Neural cell (in vitro differentiated cells): ENCODE measurements at regions not wholly inside any gene's neighbourhood (a gene's known extent, or its start where the extent isn't known, plus 50 kb on each side); places are given as distances from the start of the nearest gene placed in this dataset.

Source experiments
- H2AFZ ChIP-seq: fragments of 200-600, 300-800 bp; sonication (generic), shearing (Covaris generic); 2 replicates; pipeline ENCODE4 v1.6.0; 2014; ENCODE audit warnings: low read depth, mild to moderate bottlenecking, antibody characterized with exemption, low read length, moderate library complexity
- H3F3A ChIP-seq: fragments of 200-600 bp; shearing (Covaris generic); 2 replicates; pipeline ENCODE4 v1.6.1; 2016; ENCODE audit warnings: mild to moderate bottlenecking, moderate library complexity, mixed read lengths, antibody characterized with exemption, low read length; ENCODE audit not compliant: insufficient read depth, poor library complexity, severe bottlenecking
- H3K27ac ChIP-seq: fragments of 200-600, 300-800 bp; sonication (generic), shearing (Covaris generic); 2 replicates; pipeline ENCODE4 v1.5.1; 2014; ENCODE audit warnings: mild to moderate bottlenecking, low read length, moderate library complexity
- H3K27me3 ChIP-seq: fragments of 300-800, 200-600 bp; sonication (generic), shearing (Covaris generic); 2 replicates; pipeline ENCODE4 v1.6.0; 2014; ENCODE audit warnings: mild to moderate bottlenecking, low read depth, low read length, moderate library complexity; ENCODE audit not compliant: insufficient read depth
- H3K36me3 ChIP-seq: fragments of 300-800, 200-600 bp; sonication (generic), shearing (Covaris generic); 2 replicates; pipeline ENCODE4 v1.5.1; 2014; ENCODE audit warnings: mild to moderate bottlenecking, antibody characterized with exemption, low read length, moderate library complexity; ENCODE audit not compliant: insufficient read depth
- H3K4me2 ChIP-seq: fragments of 300-800, 200-600 bp; sonication (generic), shearing (Covaris generic); 2 replicates; pipeline ENCODE4 v1.6.0; 2014; ENCODE audit warnings: mild to moderate bottlenecking, low read length
- H3K4me3 ChIP-seq: fragments of 300-800, 200-600 bp; sonication (generic), shearing (Covaris generic); 2 replicates; pipeline ENCODE4 v1.5.1; 2014; ENCODE audit warnings: mild to moderate bottlenecking, low read length, moderate library complexity
- H3K79me2 ChIP-seq: fragments of 200-600 bp; shearing (Covaris generic); replicated peaks from 2 replicates; pipeline ENCODE4 v1.6.0; 2014; ENCODE audit warnings: mild to moderate bottlenecking, low read length, moderate library complexity; ENCODE audit not compliant: insufficient read depth
- H3K9ac ChIP-seq: fragments of 300-800, 200-600 bp; sonication (generic), shearing (Covaris generic); 2 replicates; pipeline ENCODE4 v1.6.1; 2016; ENCODE audit warnings: mild to moderate bottlenecking, low read length, mixed read lengths
- H3K9me2 ChIP-seq: fragments of 200-600 bp; shearing (Covaris generic); 2 replicates; pipeline ENCODE4 v1.6.1; 2016; ENCODE audit warnings: mild to moderate bottlenecking, low read length, mixed read lengths; ENCODE audit not compliant: insufficient read depth
- H3K9me3 ChIP-seq: fragments of 200-600, 300-800 bp; sonication (generic), shearing (Covaris generic); 2 replicates; pipeline ENCODE4 v1.6.1; 2016; ENCODE audit warnings: mild to moderate bottlenecking, mixed run types, low read length, moderate library complexity, mixed read lengths
- H4K20me1 ChIP-seq: fragments of 200-600 bp; shearing (Covaris generic); 2 replicates; pipeline ENCODE4 v1.6.1; 2016; ENCODE audit warnings: mild to moderate bottlenecking, mixed run types; ENCODE audit not compliant: insufficient read depth
- CTCF ChIP-seq: fragments of 450-650 bp; IDR thresholded peaks from 2 replicates; pipeline ENCODE4 v1.5.1; 2014; ENCODE audit warnings: antibody characterized with exemption, mild to moderate bottlenecking, moderate library complexity; ENCODE audit not compliant: poor library complexity, severe bottlenecking
- EP300 ChIP-seq: fragments of 450-650 bp; conservative IDR thresholded peaks from 2 replicates; pipeline ENCODE4 v1.6.1; 2014; ENCODE audit warnings: antibody characterized with exemption, mild to moderate bottlenecking, moderate library complexity; ENCODE audit not compliant: poor library complexity, severe bottlenecking
- EZH2 ChIP-seq: fragments of 200-600, 300-800 bp; shearing (Covaris generic), sonication (generic); IDR thresholded peaks from 2 replicates; pipeline ENCODE4 v1.6.1; 2014; ENCODE audit warnings: antibody characterized with exemption, low read length, borderline replicate concordance, mild to moderate bottlenecking; ENCODE audit not compliant: insufficient read depth, poor library complexity, severe bottlenecking
- MXI1 ChIP-seq: fragments of 450-650 bp; conservative IDR thresholded peaks from 2 replicates; pipeline ENCODE4 v1.6.1; 2014; ENCODE audit warnings: antibody characterized with exemption, mild to moderate bottlenecking; ENCODE audit not compliant: poor library complexity, severe bottlenecking
- POLR2AphosphoS5 ChIP-seq: IDR thresholded peaks from 2 replicates; pipeline ENCODE4 v1.6.1; 2012
- RAD21 ChIP-seq: fragments of 450-650 bp; conservative IDR thresholded peaks from 2 replicates; pipeline ENCODE4 v1.6.1; 2014; ENCODE audit warnings: antibody characterized with exemption, mild to moderate bottlenecking, moderate library complexity
- SMC3 ChIP-seq: fragments of 450-650 bp; conservative IDR thresholded peaks from 2 replicates; pipeline ENCODE4 v1.6.1; 2014; ENCODE audit warnings: antibody characterized with exemption, mild to moderate bottlenecking, moderate library complexity; ENCODE audit not compliant: poor library complexity
- TAF1 ChIP-seq: IDR thresholded peaks from 2 replicates; pipeline ENCODE4 v1.6.1; 2012; ENCODE audit warnings: low read depth
- TF ChIP-seq, protein P1 (sequence below): IDR thresholded peaks from 2 replicates; pipeline ENCODE4 v1.6.1; 2012; ENCODE audit warnings: borderline replicate concordance

- Histone ChIP-seq H3K27me3 (no peaks in the 10 kb centered on the region), H3K9me2 (no peaks in the 10 kb centered on the region), H3K9ac (no peak overlapping the region), H3K9me3 (no peaks in the 10 kb centered on the region), H3K27ac (no peak overlapping the region), H4K20me1 (no peaks in the 10 kb centered on the region), H3K4me2 (no peak overlapping the region), H3K4me3 (no peak overlapping the region), H3K79me2 (no peaks in the 10 kb centered on the region), H3F3A (no peaks in the 10 kb centered on the region), H3K36me3 (no peaks in the 10 kb centered on the region), H2AFZ (no peak overlapping the region)
- TF ChIP-seq CTCF (no peak), EP300 (no peak), TAF1 (no peak), MXI1 (no peak), EZH2 (no peak), POLR2AphosphoS5 (no peak), RAD21 (no peak), SMC3 (no peak)
- TF ChIP-seq, protein P1, sequence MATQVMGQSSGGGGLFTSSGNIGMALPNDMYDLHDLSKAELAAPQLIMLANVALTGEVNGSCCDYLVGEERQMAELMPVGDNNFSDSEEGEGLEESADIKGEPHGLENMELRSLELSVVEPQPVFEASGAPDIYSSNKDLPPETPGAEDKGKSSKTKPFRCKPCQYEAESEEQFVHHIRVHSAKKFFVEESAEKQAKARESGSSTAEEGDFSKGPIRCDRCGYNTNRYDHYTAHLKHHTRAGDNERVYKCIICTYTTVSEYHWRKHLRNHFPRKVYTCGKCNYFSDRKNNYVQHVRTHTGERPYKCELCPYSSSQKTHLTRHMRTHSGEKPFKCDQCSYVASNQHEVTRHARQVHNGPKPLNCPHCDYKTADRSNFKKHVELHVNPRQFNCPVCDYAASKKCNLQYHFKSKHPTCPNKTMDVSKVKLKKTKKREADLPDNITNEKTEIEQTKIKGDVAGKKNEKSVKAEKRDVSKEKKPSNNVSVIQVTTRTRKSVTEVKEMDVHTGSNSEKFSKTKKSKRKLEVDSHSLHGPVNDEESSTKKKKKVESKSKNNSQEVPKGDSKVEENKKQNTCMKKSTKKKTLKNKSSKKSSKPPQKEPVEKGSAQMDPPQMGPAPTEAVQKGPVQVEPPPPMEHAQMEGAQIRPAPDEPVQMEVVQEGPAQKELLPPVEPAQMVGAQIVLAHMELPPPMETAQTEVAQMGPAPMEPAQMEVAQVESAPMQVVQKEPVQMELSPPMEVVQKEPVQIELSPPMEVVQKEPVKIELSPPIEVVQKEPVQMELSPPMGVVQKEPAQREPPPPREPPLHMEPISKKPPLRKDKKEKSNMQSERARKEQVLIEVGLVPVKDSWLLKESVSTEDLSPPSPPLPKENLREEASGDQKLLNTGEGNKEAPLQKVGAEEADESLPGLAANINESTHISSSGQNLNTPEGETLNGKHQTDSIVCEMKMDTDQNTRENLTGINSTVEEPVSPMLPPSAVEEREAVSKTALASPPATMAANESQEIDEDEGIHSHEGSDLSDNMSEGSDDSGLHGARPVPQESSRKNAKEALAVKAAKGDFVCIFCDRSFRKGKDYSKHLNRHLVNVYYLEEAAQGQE: no peak
Observed at GRCh38 chr5:174301848-174302625, 256.5 kb downstream of the NSG2 start.

GRCh38 chr5:174303035-174303434 lies 257.5 kb downstream of the NSG2 start:
- no peaks in the 10 kb centered on the region for H3K27me3 ChIP-seq

More at GRCh38 chr5:174303035-174303434, 257.5 kb downstream of the NSG2 start:
- no peaks in the 10 kb centered on the region for H3K9me3 ChIP-seq
- H3K79me2 ChIP-seq: no peaks in the 10 kb centered on the region
- no peak overlapping the region for H3K27ac ChIP-seq
- no peak overlapping the region for H3K9ac ChIP-seq
- H3K4me3 ChIP-seq: no peak overlapping the region
- TF ChIP-seq CTCF (no peak), EZH2 (no peak), TAF1 (no peak), MXI1 (no peak), RAD21 (no peak), SMC3 (no peak), EP300 (no peak), POLR2AphosphoS5 (no peak)
- TF ChIP-seq, protein P1: no peak
- no peak overlapping the region for H3K4me2 ChIP-seq
- no peaks in the 10 kb centered on the region for H3K9me2 ChIP-seq
- no peak overlapping the region for H2AFZ ChIP-seq
- no peaks in the 10 kb centered on the region for H4K20me1 ChIP-seq
- no peaks in the 10 kb centered on the region for H3K36me3 ChIP-seq
- H3F3A ChIP-seq: no peaks in the 10 kb centered on the region
